ENCODE measurements at regions not wholly inside any gene's neighbourhood (a gene's known extent, or its start where the extent isn't known, plus 50 kb on each side); places are given as distances from the start of the nearest gene placed in this dataset.

DNA sequence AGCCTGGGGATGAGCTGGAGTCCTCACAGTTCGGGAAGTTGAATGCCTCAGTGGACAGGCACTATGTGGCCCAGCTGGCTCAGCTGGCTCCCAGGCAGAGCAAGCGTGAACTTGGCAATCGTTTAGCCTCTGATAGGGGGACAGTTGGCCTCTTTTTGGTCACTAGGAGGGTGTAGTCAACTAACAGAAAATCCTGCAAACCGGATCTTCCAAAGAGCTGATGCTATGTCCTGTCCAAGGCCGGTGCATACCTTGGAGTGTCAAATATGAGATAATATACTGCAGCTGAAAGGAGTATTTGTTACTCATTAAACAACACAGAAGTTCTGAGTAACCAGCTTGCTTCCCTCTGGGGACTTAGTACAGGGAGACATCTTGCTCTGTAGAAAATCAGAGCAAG, 126.2 kb upstream of the EXOC2 start (continued):
- TF ChIP-seq, protein P1, sequence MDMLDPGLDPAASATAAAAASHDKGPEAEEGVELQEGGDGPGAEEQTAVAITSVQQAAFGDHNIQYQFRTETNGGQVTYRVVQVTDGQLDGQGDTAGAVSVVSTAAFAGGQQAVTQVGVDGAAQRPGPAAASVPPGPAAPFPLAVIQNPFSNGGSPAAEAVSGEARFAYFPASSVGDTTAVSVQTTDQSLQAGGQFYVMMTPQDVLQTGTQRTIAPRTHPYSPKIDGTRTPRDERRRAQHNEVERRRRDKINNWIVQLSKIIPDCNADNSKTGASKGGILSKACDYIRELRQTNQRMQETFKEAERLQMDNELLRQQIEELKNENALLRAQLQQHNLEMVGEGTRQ (IDR thresholded peaks at IDR 0.05; ENCODE audit: borderline replicate concordance, low read depth, low read length) = no peak
- TF ChIP-seq, protein P2, sequence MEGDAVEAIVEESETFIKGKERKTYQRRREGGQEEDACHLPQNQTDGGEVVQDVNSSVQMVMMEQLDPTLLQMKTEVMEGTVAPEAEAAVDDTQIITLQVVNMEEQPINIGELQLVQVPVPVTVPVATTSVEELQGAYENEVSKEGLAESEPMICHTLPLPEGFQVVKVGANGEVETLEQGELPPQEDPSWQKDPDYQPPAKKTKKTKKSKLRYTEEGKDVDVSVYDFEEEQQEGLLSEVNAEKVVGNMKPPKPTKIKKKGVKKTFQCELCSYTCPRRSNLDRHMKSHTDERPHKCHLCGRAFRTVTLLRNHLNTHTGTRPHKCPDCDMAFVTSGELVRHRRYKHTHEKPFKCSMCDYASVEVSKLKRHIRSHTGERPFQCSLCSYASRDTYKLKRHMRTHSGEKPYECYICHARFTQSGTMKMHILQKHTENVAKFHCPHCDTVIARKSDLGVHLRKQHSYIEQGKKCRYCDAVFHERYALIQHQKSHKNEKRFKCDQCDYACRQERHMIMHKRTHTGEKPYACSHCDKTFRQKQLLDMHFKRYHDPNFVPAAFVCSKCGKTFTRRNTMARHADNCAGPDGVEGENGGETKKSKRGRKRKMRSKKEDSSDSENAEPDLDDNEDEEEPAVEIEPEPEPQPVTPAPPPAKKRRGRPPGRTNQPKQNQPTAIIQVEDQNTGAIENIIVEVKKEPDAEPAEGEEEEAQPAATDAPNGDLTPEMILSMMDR (IDR thresholded peaks at IDR 0.05) = no peak
- TF ChIP-seq, protein P3, sequence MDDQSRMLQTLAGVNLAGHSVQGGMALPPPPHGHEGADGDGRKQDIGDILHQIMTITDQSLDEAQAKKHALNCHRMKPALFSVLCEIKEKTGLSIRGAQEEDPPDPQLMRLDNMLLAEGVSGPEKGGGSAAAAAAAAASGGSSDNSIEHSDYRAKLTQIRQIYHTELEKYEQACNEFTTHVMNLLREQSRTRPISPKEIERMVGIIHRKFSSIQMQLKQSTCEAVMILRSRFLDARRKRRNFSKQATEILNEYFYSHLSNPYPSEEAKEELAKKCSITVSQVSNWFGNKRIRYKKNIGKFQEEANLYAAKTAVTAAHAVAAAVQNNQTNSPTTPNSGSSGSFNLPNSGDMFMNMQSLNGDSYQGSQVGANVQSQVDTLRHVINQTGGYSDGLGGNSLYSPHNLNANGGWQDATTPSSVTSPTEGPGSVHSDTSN (IDR thresholded peaks at IDR 0.05) = no peak
- TF ChIP-seq, protein P4, sequence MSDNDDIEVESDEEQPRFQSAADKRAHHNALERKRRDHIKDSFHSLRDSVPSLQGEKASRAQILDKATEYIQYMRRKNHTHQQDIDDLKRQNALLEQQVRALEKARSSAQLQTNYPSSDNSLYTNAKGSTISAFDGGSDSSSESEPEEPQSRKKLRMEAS (IDR thresholded peaks at IDR 0.05; ENCODE audit: low read depth) = no peak
- TF ChIP-seq FOXM1 (IDR thresholded peaks at IDR 0.05; ENCODE audit: low read depth) (no peak), YY1 (IDR thresholded peaks at IDR 0.05; ENCODE audit: low read depth) (no peak), SIN3A (IDR thresholded peaks at IDR 0.05; ENCODE audit: borderline replicate concordance, low read depth, low read length) (no peak), RXRA (IDR thresholded peaks at IDR 0.05; ENCODE audit: borderline replicate concordance, low read depth) (no peak), RCOR1 (IDR thresholded peaks at IDR 0.05; ENCODE audit: low read length) (no peak), MEF2A (IDR thresholded peaks at IDR 0.05; ENCODE audit: borderline replicate concordance, low read depth) (no peak), EZH2phosphoT487 (IDR thresholded peaks at IDR 0.05; ENCODE audit: borderline replicate concordance, low read depth) (no peak)
- TF ChIP-seq, protein P5, sequence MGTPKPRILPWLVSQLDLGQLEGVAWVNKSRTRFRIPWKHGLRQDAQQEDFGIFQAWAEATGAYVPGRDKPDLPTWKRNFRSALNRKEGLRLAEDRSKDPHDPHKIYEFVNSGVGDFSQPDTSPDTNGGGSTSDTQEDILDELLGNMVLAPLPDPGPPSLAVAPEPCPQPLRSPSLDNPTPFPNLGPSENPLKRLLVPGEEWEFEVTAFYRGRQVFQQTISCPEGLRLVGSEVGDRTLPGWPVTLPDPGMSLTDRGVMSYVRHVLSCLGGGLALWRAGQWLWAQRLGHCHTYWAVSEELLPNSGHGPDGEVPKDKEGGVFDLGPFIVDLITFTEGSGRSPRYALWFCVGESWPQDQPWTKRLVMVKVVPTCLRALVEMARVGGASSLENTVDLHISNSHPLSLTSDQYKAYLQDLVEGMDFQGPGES (IDR thresholded peaks at IDR 0.05; ENCODE audit: low read depth, low read length) = no peak

DNA sequence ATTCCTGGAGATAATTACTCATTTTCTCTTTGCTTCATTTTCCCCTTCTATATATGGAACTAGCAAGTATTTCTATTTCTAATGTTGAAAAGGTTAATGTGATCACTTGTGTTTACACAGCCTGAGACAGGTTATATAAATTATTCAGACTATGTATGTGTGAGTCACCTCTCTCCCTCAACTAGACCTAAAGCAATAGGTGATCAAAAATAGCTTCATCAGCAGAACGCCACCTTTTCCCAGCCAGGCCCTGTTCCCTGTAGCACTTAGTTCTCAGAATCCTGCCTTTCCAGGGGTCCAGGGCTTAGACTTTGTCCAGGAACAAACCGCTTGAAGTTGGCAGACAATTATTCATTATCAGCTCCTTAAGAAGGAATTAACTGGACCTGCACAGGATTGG, 125.3 kb upstream of the EXOC2 start:
- H3F3A ChIP-seq (replicated peaks; ENCODE audit: insufficient read depth) = no peaks in the 10 kb centered on the region
- no peaks in the 10 kb centered on the region for H4K20me1 ChIP-seq (ENCODE audit: insufficient read depth)
- no peak overlapping the region for H3K27ac ChIP-seq (ENCODE audit: low read depth in 2 of 2, low read length in 1 of 2)
- DNase-seq = no peak
- H3K9ac ChIP-seq = no peak overlapping the region
- H3K9me2 ChIP-seq = no peaks in the 10 kb centered on the region
- no peak overlapping the region for H2AFZ ChIP-seq (ENCODE audit: low read depth)
- ChIA-PET CTCF (no interaction called here), POLR2A (no interaction called here)
- H3K4me2 ChIP-seq = no peak overlapping the region
- no peaks in the 10 kb centered on the region for H3K4me1 ChIP-seq (ENCODE audit: control insufficient read depth in 1 of 2, insufficient read depth in 2 of 2, low read depth in 1 of 2, low read length in 1 of 2)
- no peaks in the 10 kb centered on the region for H3K79me2 ChIP-seq (ENCODE audit: insufficient read depth)
- H3K36me3 ChIP-seq (replicated peaks in 1 of 2; ENCODE audit: control insufficient read depth in 1 of 2, insufficient read depth in 2 of 2, low read length in 1 of 2) = no peaks in the 10 kb centered on the region
- H3K9me3 ChIP-seq = no peaks in the 10 kb centered on the region
- 5% methylated on average over 2 of the region's 2 CpGs for WGBS (ENCODE audit: low lambda C conversion rate)
- TF ChIP-seq RXRA (IDR thresholded peaks at IDR 0.05; ENCODE audit: borderline replicate concordance, low read depth) (no peak), FOXM1 (IDR thresholded peaks at IDR 0.05; ENCODE audit: low read depth) (no peak), TCF12 (IDR thresholded peaks at IDR 0.05) (no peak)
- H3K27me3 ChIP-seq (ENCODE audit: insufficient read depth) = peaks cover 14% of the 10 kb centered on the region; the same call in 1 of the 2 replicates
- H3K4me3 ChIP-seq (ENCODE audit: low read depth in 2 of 2, low read length in 1 of 2) = no peak overlapping the region

All from SK-N-SH (cell line).